Renal cortex interstitium (tissue), 11 donors: ENCODE measurements at regions not wholly inside any gene's neighbourhood (a gene's known extent, or its start where the extent isn't known, plus 50 kb on each side); places are given as distances from the start of the nearest gene placed in this dataset.
"Not testable (repeated sequence)": the region's sequence is repeated elsewhere in the genome, so short reads cannot be mapped to it uniquely, and the experiment has no call there.

Experiments used
- DNase-seq, 11 donors: peaks; one replicate each; pipeline ENCODE4 v3.0.0-alpha.2; 2013; ENCODE audit warnings: low read depth in 9 of 11, low spot score in 4 of 11; ENCODE audit errors: extremely low read depth in 1 of 11

- DNase-seq = no peak
Observed at GRCh38 chr18:14978191-14978590, 230.2 kb downstream of the ANKRD30B start.

- peak in 4 of 11 donors; percentile 2 to 35 (median 5) for DNase-seq
Observed at GRCh38 chr18:14978962-14979535, 231.1 kb downstream of the ANKRD30B start.

- DNase-seq = no peak
Observed at GRCh38 chr18:14979875-14980274, 231.9 kb downstream of the ANKRD30B start.

- not testable (repeated sequence) for DNase-seq
Observed at GRCh38 chr18:14984531-14984930, 236.6 kb downstream of the ANKRD30B start.

GRCh38 chr18:14985291-14986013, 237.5 kb downstream of the ANKRD30B start:
- not testable (repeated sequence) for DNase-seq

GRCh38 chr18:14987377-14987776, 239.4 kb downstream of the ANKRD30B start:
- DNase-seq = not testable (repeated sequence)

GRCh38 chr18:14987960-14988710, 240.2 kb downstream of the ANKRD30B start:
- DNase-seq = not testable (repeated sequence)

GRCh38 chr18:14989569-14989968, 241.6 kb downstream of the ANKRD30B start:
- DNase-seq = not testable (repeated sequence)

- DNase-seq = not testable (repeated sequence)
Observed at GRCh38 chr18:14991934-14992445, 244.0 kb downstream of the ANKRD30B start.

- not testable (repeated sequence) for DNase-seq
Observed at GRCh38 chr18:14992758-14993157, 244.8 kb downstream of the ANKRD30B start.

GRCh38 chr18:14995023-14995422, 247.1 kb downstream of the ANKRD30B start:
- DNase-seq = not testable (repeated sequence)

- no peak for DNase-seq
Observed at GRCh38 chr18:14997357-14997756, 249.4 kb downstream of the ANKRD30B start.

- DNase-seq = not testable (repeated sequence)
Observed at GRCh38 chr18:14997899-14998298, 249.9 kb downstream of the ANKRD30B start.

- DNase-seq = not testable (repeated sequence)
Observed at GRCh38 chr18:14998360-14999042, 250.5 kb downstream of the ANKRD30B start.

GRCh38 chr18:14999085-14999975, 251.4 kb downstream of the ANKRD30B start:
- no peak for DNase-seq

GRCh38 chr18:15000119-15001037, 252.4 kb downstream of the ANKRD30B start:
- DNase-seq = not testable (repeated sequence)
